HG03097 (cell line): ENCODE measurements at regions not wholly inside any gene's neighbourhood (a gene's known extent, or its start where the extent isn't known, plus 50 kb on each side); places are given as distances from the start of the nearest gene placed in this dataset.

Source experiments
- ATAC-seq: cut with Tn5 transposase; IDR thresholded peaks from one replicate; pipeline ENCODE4 v1.9.1; 2021; ENCODE audit not compliant: unreplicated experiment, low FRiP score

GRCh38 chr13:106145070-106145469, 390.4 kb downstream of the EFNB2 start:
- no peak for ATAC-seq

- ATAC-seq: no peak
These were observed 391.3 kb downstream of the EFNB2 start for GRCh38 chr13:106143930-106144709.

GRCh38 chr13:106143392-106143791, 392.1 kb downstream of the EFNB2 start:
- ATAC-seq: no peak

- ATAC-seq: no peak
These were observed 395.0 kb downstream of the EFNB2 start for GRCh38 chr13:106140476-106140875.

- ATAC-seq: no peak
These were observed 395.5 kb downstream of the EFNB2 start for GRCh38 chr13:106139942-106140341.

- ATAC-seq: no peak
These were observed 396.1 kb downstream of the EFNB2 start for GRCh38 chr13:106139377-106139776.

GRCh38 chr13:106138620-106139019, 396.8 kb downstream of the EFNB2 start:
- no peak for ATAC-seq

- ATAC-seq: no peak
These were observed 402.4 kb downstream of the EFNB2 start for GRCh38 chr13:106133025-106133424.

- ATAC-seq: no peak
These were observed 403.2 kb downstream of the EFNB2 start for GRCh38 chr13:106132216-106132615.

GRCh38 chr13:106129993-106130392, 405.5 kb downstream of the EFNB2 start:
- no peak for ATAC-seq

GRCh38 chr13:106129273-106129672, 406.2 kb downstream of the EFNB2 start:
- no peak for ATAC-seq

GRCh38 chr13:106122234-106122633, 413.2 kb downstream of the EFNB2 start:
- ATAC-seq: no peak

- ATAC-seq: no peak
These were observed 414.2 kb downstream of the EFNB2 start for GRCh38 chr13:106121173-106121754.

- ATAC-seq: no peak
These were observed 416.5 kb downstream of the EFNB2 start for GRCh38 chr13:106118996-106119395.

- no peak for ATAC-seq
These were observed 417.4 kb downstream of the EFNB2 start for GRCh38 chr13:106118050-106118449.

GRCh38 chr13:106117640-106118039, 417.8 kb downstream of the EFNB2 start:
- no peak for ATAC-seq

- ATAC-seq: no peak
These were observed 418.4 kb downstream of the EFNB2 start for GRCh38 chr13:106117035-106117434.

GRCh38 chr13:106115081-106115480, 420.4 kb downstream of the EFNB2 start:
- no peak for ATAC-seq

- no peak for ATAC-seq
These were observed 421.7 kb downstream of the EFNB2 start for GRCh38 chr13:106113796-106114195.

- no peak for ATAC-seq
These were observed 423.3 kb downstream of the EFNB2 start for GRCh38 chr13:106112191-106112590.

- no peak for ATAC-seq
These were observed 425.1 kb downstream of the EFNB2 start for GRCh38 chr13:106110241-106110855.

GRCh38 chr13:106109391-106109791, 426.1 kb downstream of the EFNB2 start:
- no peak for ATAC-seq
